Esophagus squamous epithelium (tissue), 4 donors: ENCODE measurements at regions not wholly inside any gene's neighbourhood (a gene's known extent, or its start where the extent isn't known, plus 50 kb on each side); places are given as distances from the start of the nearest gene placed in this dataset.

Experiments used
- POLR2A ChIP-seq, 4 donors: fragments of 450-650 bp; IDR thresholded peaks; one replicate each; pipeline ENCODE4 v1.6.1; 2017; ENCODE audit warnings: antibody characterized with exemption in 4 of 4, mild to moderate bottlenecking in 4 of 4, moderate library complexity in 3 of 4
- TF ChIP-seq, protein P1 (sequence below), 6 experiments: fragments of 450-650 bp in 4 of 6; fragments of 200-600 bp in 2 of 6; sonication (generic) in 2 of 6; IDR thresholded peaks; one replicate each; pipeline ENCODE4 v1.5.1; 2016 to 2019; ENCODE audit warnings: antibody characterized with exemption in 6 of 6, mild to moderate bottlenecking in 4 of 6, moderate library complexity in 4 of 6

DNA sequence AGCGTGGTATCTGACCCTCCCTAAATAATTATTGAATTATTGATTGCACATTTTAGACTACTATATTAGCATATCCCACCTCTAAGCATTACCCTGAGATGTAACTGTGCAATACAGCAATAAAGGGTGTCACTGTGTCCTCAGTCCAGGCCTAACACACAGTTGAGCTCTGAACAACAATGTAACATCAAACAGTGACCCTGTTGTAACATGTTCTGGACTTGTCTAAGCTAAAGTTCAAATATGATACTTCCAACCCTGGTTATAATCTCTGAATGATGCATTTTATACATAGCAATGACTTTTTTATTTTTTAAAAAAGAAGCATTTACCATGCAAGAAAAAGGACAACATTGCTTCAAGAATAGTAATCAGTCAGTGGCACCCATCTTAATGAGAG, 61.6 kb upstream of the DMD start:
- TF ChIP-seq, protein P1, sequence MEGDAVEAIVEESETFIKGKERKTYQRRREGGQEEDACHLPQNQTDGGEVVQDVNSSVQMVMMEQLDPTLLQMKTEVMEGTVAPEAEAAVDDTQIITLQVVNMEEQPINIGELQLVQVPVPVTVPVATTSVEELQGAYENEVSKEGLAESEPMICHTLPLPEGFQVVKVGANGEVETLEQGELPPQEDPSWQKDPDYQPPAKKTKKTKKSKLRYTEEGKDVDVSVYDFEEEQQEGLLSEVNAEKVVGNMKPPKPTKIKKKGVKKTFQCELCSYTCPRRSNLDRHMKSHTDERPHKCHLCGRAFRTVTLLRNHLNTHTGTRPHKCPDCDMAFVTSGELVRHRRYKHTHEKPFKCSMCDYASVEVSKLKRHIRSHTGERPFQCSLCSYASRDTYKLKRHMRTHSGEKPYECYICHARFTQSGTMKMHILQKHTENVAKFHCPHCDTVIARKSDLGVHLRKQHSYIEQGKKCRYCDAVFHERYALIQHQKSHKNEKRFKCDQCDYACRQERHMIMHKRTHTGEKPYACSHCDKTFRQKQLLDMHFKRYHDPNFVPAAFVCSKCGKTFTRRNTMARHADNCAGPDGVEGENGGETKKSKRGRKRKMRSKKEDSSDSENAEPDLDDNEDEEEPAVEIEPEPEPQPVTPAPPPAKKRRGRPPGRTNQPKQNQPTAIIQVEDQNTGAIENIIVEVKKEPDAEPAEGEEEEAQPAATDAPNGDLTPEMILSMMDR (IDR thresholded peaks at IDR 0.05), result no peak
- no peak for TF ChIP-seq POLR2A (IDR thresholded peaks at IDR 0.05)
